ENCODE measurements at regions not wholly inside any gene's neighbourhood (a gene's known extent, or its start where the extent isn't known, plus 50 kb on each side); places are given as distances from the start of the nearest gene placed in this dataset.
"Not testable (repeated sequence)": the region's sequence is repeated elsewhere in the genome, so short reads cannot be mapped to it uniquely, and the experiment has no call there.

DNA sequence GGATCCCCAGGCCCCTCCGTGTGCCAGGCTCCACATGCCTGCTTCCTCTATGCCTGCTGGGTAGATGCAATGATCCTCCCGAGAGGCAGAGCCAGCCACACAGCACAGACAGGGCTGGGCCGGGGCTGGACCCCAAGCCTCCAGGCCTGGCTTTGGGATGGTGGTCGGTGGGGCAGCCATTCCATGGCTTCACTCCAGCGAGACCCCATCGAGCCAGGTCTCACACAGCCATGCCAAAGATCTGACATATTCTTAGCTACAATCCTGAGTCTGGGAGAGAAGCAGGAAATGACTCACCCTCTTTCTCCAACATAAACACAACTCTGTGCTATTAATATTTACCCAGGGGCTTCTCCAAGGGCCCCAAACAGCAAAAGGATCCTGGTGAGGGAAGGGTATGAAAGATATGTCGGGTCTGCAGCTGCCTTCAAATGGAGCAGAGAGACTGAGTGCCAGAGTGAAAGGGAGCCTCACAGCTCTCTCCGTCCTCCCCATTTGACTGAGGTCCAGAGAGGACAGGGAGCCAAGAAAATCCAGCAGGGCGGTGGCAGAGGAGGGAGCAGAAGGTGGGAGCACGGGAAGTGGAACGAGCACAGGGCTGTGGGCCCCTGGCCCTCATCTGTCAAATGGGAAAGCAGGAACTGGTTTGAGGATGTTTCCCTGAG, 639.5 kb downstream of the MATN1 start:
- no peak for DNase-seq (ENCODE audit: low read depth in 3 of 3, low spot score in 1 of 3)

DNA sequence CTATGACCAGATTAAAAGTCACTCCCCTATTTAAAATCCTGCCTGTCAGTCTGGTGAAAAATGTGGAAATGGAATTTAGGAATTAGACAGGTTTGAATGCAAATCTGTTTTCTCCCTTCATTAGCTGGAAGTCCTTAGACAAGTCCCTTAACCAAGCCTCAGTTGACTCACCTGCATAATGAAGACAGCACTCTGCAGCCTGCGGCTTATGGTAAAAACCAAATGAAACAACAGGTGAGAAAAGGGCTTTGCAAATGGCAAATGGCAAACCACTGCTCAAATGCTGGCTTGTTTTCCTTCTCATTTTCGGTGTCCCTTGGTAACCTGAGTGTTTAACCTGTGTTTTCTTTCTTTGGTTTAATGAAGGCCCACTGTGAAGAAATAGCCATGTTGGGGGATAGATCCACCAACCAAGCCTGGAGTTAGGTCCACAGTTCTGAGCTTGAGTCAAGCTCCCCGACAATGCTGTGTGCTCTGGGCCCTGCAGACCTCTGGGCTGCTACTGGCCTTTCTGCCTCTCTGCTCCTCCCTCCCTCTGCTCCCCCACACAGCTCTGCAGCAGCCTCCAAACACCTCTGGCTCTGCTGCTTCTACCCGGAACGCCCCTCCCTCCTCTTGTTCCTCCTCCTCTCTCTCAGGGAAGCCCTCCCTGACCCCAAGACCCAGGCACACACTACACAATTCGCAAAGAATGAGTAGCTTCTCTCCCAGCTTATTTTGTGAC, 641.8 kb downstream of the MATN1 start:
- DNase-seq (ENCODE audit: low read depth in 3 of 3, low spot score in 1 of 3) = no peak

DNA sequence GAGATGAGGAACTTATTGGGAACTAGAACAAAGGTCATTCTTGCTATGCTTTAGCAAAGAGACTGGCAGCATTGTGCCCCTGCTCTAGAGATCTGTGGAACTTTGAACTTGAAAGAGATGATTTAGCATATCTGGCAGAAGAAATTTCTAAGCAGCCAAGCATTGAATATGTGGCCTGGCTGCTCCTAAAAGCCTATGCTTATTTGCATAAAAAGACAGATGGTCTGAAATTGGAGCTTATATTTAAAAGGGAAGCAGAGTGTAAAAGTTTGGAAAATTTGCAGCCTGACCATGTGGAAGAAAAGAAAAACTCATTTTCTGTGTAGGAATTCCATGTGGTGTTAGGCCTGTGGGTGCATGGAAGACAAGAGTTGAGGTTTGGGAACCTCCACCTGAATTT, 647.5 kb downstream of the MATN1 start:
- not testable (repeated sequence) for DNase-seq (ENCODE audit: low read depth in 3 of 3, low spot score in 1 of 3)

DNA sequence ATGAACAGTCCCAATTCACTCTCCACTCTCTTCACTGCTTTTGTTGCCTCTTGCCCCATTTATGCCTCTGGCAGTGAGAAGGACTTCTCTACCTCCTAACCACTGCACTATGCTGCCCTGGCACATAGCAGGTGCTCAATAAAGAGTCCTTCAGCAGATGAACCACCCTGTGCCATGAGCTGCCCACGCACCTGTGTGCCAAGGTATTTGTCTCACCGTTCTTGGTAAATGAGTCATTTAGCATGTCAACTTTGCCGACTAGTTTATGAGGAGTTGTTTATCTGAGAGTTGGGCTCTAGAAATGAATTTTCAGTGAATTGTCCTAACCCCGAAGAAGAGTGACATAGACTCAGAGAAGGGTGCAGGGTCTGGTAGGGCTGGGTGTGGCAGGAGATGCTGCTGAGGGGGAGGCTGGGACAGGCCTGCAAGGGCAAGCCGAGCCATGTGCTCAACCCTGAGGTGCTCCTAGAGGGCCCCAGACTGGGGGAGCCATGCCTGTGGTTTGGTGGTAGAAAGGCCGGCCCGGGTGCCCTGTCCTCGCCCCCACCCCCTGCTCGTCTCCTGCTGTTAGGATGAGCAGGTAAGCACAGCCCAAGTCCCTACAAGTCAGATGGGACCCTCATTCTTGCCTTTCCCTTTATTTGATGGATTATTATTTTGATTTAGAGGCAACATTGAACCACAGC, 654.5 kb downstream of the MATN1 start:
- DNase-seq (ENCODE audit: low read depth in 3 of 3, low spot score in 1 of 3) = no peak

DNA sequence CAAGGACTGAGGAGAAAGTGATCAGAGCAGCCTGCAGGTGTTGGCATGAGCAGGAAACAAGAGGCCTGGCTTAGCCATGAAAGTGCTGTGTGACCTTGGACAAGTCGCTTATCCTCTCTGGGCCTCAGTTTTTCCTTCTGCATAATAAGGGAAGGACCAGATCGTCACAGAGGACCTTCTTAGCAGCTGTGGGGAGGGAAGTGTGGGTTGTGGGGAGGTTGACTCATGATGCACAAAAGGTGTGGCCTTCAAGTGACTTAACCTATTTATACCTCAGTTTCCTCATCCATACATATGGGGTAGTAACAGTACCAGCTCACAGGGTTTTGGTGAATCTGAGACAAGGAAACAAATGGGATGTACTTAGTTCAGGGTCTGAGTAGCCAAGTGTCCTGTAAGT, 658.8 kb downstream of the MATN1 start:
- DNase-seq (ENCODE audit: low read depth in 3 of 3, low spot score in 1 of 3) = no peak

- DNase-seq (ENCODE audit: low read depth in 3 of 3, low spot score in 1 of 3) = no peak
These were observed 659.6 kb downstream of the MATN1 start for GRCh38 chr1:30063621-30064280.

DNA sequence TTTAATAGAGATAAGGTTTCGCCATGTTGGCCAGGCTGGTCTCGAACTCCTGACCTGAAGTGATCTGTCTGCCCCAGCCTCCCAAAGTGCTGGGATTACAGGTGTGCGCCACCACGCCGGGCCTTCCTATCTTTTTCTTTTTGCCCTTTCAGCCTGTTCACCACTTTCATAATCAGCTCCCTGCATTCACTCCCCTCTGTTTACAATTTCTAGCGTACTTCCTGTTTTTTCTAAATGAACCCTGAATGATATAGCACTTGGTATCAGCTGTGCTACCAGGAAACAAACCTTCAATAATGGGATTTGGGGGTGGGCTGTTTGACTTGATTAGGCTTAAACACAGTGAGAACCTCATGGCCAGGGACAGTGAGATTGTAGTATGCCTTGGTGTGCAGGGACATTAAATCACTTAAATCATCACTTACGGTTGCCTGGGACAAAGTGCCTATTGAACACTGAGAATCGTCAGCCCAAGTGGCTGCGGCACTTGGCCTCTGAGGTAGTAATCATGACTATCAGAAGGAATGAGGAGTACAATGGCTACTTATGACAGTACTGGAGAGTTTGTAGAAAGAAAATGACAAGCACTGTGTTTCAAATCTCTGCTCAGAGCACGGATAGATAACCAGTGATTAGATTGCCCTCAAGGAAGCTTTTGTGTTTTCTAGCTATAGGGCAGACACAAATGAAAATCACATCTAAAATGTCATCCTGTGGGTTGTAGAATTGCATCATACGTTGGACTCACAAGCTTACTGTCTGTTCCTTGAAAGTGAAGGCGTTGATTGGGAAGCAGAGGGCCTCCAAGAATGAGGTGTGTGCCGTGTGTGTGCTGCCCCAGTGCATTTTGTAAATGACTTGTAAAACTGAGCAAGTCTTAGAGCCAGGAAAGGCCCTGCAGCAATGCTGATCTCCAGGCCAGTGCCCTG, 661.8 kb downstream of the MATN1 start:
- DNase-seq (ENCODE audit: low read depth in 3 of 3, low spot score in 1 of 3) = no peak

- DNase-seq (ENCODE audit: low read depth in 3 of 3, low spot score in 1 of 3) = no peak
These were observed 662.6 kb downstream of the MATN1 start for GRCh38 chr1:30060738-30061137.

GRCh38 chr1:30058970-30059369, 664.4 kb downstream of the MATN1 start:
- no peak for DNase-seq (ENCODE audit: low read depth in 3 of 3, low spot score in 1 of 3)

DNA sequence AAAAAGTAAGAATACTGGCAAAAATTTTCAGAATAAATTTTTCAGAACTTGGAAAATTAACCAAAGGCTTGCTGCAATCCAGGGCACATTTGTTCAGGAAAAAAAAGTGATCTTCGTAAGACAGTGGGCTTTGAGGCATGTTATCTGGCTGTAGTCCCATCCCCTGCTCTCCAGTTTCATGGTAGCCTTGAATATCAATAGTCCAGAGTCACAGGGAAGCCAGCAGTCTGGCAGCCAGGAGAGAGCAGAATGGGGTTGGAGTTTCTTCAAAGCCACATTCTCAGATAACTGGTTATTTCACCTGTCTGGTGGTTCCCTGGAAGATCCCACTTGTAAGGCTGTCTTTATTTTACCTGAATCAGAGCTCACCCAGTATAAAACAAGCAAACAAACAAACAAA, 669.3 kb downstream of the MATN1 start:
- DNase-seq (ENCODE audit: low read depth in 3 of 3, low spot score in 1 of 3) = no peak

- DNase-seq (ENCODE audit: low read depth in 3 of 3, low spot score in 1 of 3) = no peak
These were observed 671.2 kb downstream of the MATN1 start for GRCh38 chr1:30052178-30052577.

- DNase-seq (ENCODE audit: low read depth in 3 of 3, low spot score in 1 of 3) = no peak
These were observed 671.6 kb downstream of the MATN1 start for GRCh38 chr1:30051777-30052176.

DNA sequence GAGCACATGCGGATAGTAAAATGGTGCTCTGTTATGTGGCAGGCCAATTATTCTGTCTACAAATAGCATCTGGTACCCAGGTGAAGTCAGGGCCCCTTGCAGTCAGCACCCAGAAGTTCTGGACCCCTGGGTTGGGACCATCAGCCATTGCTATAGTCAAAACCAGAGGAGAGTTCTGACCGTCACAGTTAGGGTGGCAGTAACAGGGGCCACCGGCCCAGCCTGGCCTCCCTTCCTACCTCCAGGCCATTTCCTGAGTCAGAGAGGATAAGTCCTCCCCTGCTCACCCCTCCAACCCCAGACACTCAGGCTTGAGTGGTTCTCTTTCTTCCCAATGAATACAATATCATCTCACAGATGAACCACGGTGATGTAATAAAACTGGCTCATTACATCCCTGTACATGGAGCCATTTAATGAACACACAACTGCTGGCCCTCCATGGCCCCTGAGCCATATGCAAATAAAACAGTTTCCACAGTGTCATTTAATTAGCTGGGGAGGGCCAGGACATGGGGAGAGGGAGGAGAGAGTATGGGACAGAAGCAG, 673.6 kb downstream of the MATN1 start:
- DNase-seq (ENCODE audit: low read depth in 3 of 3, low spot score in 1 of 3) = no peak

GRCh38 chr1:30048905-30049304, 674.5 kb downstream of the MATN1 start:
- DNase-seq (ENCODE audit: low read depth in 3 of 3, low spot score in 1 of 3) = no peak

GRCh38 chr1:30047576-30047975, 675.8 kb downstream of the MATN1 start:
- DNase-seq (ENCODE audit: low read depth in 3 of 3, low spot score in 1 of 3) = no peak

DNA sequence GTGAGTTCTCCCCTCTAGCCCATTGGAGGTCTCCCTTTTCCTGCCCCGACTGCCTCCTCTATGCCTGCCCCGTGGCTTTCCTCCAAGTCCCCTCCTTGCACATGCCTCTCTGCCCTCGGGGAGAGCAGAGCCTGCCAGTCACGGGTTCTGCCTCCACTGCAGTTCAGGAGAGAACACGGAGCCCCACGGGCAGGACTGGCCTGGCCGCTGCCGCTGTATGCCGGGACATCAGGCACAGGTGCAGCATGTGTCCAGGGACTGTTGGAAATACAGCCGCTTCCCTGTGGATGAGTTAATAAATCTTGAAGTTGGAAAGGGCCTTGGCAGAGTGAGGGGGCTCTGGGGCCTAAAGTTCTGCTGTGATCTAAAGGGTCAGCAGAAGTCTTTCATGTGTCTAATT, 676.6 kb downstream of the MATN1 start:
- no peak for DNase-seq (ENCODE audit: low read depth in 3 of 3, low spot score in 1 of 3)

- no peak for DNase-seq (ENCODE audit: low read depth in 3 of 3, low spot score in 1 of 3)
These were observed 677.9 kb downstream of the MATN1 start for GRCh38 chr1:30045304-30046090.

DNA sequence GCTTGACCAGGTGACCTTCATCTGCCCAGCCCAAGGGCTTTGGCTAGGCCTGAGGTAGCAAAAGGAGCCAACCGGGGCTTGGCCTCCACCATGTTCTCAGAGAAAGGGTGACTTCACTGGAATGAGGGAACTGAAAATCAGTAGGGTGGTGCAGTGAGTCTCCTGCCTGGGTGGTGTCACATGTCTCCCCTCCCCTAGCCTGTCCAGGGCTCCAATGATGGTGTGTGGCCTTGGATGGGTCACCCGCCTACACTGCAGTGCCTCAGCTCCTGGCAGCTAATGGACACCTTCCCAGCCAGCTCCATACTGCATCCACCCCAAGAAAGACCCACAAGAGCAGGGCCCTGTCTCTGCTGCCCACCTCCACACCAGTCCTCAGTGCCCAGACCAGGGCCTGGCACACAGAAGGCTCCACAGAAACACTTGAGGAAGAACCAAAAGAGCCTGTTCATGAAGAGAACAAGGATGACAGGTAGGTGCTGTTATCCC, 678.7 kb downstream of the MATN1 start:
- DNase-seq (ENCODE audit: low read depth in 3 of 3, low spot score in 1 of 3) = no peak

DNA sequence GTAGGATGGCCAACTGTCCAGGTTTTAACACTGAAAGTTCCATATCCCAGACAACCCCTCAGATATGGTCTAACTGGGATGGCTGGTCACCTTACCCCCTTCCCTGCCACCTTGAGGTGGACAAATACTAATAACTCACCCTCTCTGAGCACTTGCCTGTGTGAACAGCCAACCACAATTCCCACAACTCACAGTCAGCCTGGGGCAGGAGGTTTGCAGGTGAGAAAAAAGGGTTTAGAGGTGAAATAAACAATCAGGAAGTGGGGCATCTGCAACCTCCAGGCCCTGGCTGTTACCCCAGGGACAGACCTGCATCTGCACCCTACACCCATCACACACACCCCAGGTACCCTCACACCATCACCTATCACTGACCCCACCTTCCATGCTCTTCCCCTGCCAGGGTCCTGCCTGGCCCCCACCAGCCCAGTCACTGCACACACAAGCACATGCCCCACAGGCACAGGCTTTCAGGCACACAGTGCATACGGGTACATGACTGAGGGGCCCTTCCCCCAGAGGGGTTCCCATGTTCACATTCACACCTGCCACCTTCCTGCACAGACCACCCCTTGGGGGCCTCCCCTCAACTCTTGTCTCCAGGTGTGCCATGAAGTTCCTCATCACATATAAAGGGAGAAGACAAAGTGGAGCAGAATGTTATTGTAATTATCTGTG, 679.5 kb downstream of the MATN1 start:
- no peak for DNase-seq (ENCODE audit: low read depth in 3 of 3, low spot score in 1 of 3)
